ENCODE measurements at regions not wholly inside any gene's neighbourhood (a gene's known extent, or its start where the extent isn't known, plus 50 kb on each side); places are given as distances from the start of the nearest gene placed in this dataset.
"Not testable (repeated sequence)": the region's sequence is repeated elsewhere in the genome, so short reads cannot be mapped to it uniquely, and the experiment has no call there.

DNA sequence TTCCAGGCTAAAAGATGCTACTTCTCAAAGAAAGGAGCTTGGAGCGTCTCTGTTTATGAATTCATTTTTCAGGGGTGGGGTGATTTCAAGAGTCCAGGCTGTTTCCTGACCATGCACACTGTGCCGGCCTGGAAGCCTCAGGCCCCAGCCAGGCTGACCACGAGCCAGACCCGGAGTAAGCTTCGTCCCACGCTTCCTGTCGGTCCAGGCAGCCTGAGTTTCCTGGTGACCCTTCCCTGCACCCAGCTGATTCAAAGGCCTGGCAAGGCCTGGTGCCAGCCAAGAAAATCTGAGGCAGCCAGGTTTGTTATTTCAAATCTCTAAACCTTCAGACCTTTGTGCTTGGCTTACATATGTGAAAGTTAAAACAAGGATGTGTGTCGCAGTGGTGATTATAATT is 62.1 kb upstream of the SMURF2 start:
- TF ChIP-seq ZFP3 (CRISPR knock-in tag; IDR thresholded peaks at IDR 0.05): peak; percentile 84; the same call in 1 of the 2 replicates
- TF ChIP-seq OSR1 (CRISPR knock-in tag; IDR thresholded peaks at IDR 0.05): 0 out of 2 replicates have a peak, but pooled peaks have one; percentile 25
- TF ChIP-seq, protein P1, sequence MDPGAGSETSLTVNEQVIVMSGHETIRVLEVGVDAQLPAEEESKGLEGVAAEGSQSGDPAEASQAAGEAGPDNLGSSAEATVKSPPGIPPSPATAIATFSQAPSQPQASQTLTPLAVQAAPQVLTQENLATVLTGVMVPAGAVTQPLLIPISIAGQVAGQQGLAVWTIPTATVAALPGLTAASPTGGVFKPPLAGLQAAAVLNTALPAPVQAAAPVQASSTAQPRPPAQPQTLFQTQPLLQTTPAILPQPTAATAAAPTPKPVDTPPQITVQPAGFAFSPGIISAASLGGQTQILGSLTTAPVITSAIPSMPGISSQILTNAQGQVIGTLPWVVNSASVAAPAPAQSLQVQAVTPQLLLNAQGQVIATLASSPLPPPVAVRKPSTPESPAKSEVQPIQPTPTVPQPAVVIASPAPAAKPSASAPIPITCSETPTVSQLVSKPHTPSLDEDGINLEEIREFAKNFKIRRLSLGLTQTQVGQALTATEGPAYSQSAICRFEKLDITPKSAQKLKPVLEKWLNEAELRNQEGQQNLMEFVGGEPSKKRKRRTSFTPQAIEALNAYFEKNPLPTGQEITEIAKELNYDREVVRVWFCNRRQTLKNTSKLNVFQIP (CRISPR knock-in tag; IDR thresholded peaks at IDR 0.05; ENCODE audit: borderline replicate concordance, low read depth): 0 out of 2 replicates have a peak, but pooled peaks have one; percentile 1
- peak; percentile 88; the same call in 1 of the 2 replicates for TF ChIP-seq CSDC2 (CRISPR knock-in tag; IDR thresholded peaks at IDR 0.05)
- ATAC-seq: peak; percentile 88

DNA sequence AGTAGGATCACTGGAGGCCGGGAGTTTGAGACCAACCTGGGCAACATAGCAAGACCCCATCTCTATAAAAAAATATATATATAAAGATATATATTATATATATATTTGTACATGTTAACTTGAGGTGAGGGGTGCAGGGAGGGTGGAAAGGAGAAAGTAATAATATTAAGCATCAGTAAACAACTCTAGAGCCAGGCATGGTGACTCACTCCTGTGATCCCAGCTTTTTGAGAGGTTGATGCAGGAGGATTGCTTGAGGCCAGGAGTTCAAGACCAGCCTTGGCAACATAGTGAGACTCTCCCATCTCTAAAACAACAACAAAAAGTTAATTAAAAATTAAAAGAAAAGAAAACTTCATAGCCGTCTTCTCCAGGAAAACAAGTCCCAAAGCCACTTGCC is 61.7 kb upstream of the SMURF2 start:
- TF ChIP-seq, protein P2, sequence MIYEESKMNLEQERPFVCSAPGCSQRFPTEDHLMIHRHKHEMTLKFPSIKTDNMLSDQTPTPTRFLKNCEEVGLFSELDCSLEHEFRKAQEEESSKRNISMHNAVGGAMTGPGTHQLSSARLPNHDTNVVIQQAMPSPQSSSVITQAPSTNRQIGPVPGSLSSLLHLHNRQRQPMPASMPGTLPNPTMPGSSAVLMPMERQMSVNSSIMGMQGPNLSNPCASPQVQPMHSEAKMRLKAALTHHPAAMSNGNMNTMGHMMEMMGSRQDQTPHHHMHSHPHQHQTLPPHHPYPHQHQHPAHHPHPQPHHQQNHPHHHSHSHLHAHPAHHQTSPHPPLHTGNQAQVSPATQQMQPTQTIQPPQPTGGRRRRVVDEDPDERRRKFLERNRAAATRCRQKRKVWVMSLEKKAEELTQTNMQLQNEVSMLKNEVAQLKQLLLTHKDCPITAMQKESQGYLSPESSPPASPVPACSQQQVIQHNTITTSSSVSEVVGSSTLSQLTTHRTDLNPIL (CRISPR knock-in tag; IDR thresholded peaks at IDR 0.05; ENCODE audit: low read depth): no peak
- TF ChIP-seq SNAI2 (CRISPR knock-in tag; IDR thresholded peaks at IDR 0.05) (no peak), ZNF70 (CRISPR knock-in tag; IDR thresholded peaks at IDR 0.05) (no peak), ZFP30 (CRISPR knock-in tag; IDR thresholded peaks at IDR 0.05) (no peak), BACH2 (CRISPR knock-in tag; IDR thresholded peaks at IDR 0.05; ENCODE audit: borderline replicate concordance) (no peak), PPARA (CRISPR knock-in tag; IDR thresholded peaks at IDR 0.05; ENCODE audit: borderline replicate concordance) (no peak), ZNF565 (CRISPR knock-in tag; conservative IDR thresholded peaks at IDR 0.05; ENCODE audit: low read depth) (no peak), ZNF8 (CRISPR knock-in tag; IDR thresholded peaks at IDR 0.05) (no peak), CSDC2 (CRISPR knock-in tag; IDR thresholded peaks at IDR 0.05) (no peak), TOX (CRISPR knock-in tag; IDR thresholded peaks at IDR 0.05; ENCODE audit: borderline replicate concordance) (no peak), ZFP3 (CRISPR knock-in tag; IDR thresholded peaks at IDR 0.05) (no peak), GLIS3 (CRISPR knock-in tag; IDR thresholded peaks at IDR 0.05) (no peak), RARB (CRISPR knock-in tag; IDR thresholded peaks at IDR 0.05) (no peak), OSR1 (CRISPR knock-in tag; IDR thresholded peaks at IDR 0.05) (no peak), ARNTL (CRISPR knock-in tag; IDR thresholded peaks at IDR 0.05; ENCODE audit: borderline replicate concordance, low read depth) (no peak)
- TF ChIP-seq, protein P1 (CRISPR knock-in tag; IDR thresholded peaks at IDR 0.05; ENCODE audit: borderline replicate concordance, low read depth): no peak
- TF ChIP-seq, protein P3, sequence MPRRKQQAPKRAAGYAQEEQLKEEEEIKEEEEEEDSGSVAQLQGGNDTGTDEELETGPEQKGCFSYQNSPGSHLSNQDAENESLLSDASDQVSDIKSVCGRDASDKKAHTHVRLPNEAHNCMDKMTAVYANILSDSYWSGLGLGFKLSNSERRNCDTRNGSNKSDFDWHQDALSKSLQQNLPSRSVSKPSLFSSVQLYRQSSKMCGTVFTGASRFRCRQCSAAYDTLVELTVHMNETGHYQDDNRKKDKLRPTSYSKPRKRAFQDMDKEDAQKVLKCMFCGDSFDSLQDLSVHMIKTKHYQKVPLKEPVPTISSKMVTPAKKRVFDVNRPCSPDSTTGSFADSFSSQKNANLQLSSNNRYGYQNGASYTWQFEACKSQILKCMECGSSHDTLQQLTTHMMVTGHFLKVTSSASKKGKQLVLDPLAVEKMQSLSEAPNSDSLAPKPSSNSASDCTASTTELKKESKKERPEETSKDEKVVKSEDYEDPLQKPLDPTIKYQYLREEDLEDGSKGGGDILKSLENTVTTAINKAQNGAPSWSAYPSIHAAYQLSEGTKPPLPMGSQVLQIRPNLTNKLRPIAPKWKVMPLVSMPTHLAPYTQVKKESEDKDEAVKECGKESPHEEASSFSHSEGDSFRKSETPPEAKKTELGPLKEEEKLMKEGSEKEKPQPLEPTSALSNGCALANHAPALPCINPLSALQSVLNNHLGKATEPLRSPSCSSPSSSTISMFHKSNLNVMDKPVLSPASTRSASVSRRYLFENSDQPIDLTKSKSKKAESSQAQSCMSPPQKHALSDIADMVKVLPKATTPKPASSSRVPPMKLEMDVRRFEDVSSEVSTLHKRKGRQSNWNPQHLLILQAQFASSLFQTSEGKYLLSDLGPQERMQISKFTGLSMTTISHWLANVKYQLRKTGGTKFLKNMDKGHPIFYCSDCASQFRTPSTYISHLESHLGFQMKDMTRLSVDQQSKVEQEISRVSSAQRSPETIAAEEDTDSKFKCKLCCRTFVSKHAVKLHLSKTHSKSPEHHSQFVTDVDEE (CRISPR knock-in tag; IDR thresholded peaks at IDR 0.05): no peak
- TF ChIP-seq, protein P4, sequence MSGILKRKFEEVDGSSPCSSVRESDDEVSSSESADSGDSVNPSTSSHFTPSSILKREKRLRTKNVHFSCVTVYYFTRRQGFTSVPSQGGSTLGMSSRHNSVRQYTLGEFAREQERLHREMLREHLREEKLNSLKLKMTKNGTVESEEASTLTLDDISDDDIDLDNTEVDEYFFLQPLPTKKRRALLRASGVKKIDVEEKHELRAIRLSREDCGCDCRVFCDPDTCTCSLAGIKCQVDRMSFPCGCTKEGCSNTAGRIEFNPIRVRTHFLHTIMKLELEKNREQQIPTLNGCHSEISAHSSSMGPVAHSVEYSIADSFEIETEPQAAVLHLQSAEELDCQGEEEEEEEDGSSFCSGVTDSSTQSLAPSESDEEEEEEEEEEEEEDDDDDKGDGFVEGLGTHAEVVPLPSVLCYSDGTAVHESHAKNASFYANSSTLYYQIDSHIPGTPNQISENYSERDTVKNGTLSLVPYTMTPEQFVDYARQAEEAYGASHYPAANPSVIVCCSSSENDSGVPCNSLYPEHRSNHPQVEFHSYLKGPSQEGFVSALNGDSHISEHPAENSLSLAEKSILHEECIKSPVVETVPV (CRISPR knock-in tag; IDR thresholded peaks at IDR 0.05): no peak
- TF ChIP-seq, protein P5, sequence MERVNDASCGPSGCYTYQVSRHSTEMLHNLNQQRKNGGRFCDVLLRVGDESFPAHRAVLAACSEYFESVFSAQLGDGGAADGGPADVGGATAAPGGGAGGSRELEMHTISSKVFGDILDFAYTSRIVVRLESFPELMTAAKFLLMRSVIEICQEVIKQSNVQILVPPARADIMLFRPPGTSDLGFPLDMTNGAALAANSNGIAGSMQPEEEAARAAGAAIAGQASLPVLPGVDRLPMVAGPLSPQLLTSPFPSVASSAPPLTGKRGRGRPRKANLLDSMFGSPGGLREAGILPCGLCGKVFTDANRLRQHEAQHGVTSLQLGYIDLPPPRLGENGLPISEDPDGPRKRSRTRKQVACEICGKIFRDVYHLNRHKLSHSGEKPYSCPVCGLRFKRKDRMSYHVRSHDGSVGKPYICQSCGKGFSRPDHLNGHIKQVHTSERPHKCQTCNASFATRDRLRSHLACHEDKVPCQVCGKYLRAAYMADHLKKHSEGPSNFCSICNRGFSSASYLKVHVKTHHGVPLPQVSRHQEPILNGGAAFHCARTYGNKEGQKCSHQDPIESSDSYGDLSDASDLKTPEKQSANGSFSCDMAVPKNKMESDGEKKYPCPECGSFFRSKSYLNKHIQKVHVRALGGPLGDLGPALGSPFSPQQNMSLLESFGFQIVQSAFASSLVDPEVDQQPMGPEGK (CRISPR knock-in tag; IDR thresholded peaks at IDR 0.05; ENCODE audit: borderline replicate concordance): no peak
- ATAC-seq: no peak

DNA sequence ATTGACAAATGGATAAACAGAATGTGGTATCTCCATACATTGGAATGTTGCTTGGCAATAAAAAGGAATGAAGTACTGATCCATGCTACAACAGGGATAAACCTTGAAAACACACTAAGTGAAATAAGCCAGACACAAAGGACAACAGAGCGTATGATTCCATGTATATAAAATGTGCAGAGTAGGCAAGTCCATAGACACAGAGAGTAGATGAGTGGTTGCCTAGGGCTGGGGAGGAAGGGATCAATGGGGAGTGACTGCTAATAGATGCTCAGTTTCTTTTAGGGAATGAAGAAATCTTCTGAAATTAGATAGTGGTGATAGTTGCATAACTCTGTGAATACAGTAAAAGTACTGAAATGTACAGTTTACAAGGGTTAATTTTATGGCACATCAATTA is 59.4 kb upstream of the SMURF2 start:
- ATAC-seq: peak; percentile 37; the same call in 2 of the 3 replicates

DNA sequence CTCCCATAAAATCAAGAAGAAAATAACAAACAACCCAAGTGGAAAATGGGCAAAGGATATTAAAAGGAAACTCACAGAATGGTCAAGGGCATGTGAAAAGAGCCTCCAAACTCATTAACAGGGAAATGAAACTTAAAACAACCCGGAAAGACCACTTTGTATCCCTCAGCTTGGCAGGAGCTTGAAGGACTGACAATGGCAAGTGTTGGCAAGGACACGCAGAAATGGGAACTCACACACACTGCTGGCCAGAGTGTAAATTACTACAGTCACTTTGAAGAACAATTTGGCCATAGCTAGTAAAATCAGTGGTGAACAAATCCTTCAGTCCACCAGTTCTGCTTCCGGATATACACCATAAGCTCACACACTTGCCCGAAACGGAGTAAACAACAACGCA is 58.1 kb upstream of the SMURF2 start:
- not testable (repeated sequence) for ATAC-seq

DNA sequence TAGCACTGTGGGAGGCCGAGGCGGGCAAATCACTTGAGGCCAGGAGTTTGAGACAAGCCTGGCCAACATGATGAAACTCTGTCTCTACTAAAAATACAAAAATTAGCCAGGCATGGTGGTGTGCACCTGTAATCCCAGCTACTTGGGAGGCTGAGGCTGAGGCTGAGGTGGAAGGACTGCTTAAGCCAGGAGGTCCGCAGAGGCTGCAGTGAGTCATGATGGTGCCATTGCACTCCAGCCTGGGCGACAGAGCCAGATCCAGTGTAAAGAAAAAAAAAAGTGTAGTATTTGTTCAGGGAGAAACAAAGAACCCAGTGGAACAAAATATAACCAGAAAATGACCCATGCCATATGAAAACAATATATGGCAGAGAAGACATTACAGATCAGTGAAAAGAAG is 57.4 kb upstream of the SMURF2 start:
- ATAC-seq: not testable (repeated sequence)

DNA sequence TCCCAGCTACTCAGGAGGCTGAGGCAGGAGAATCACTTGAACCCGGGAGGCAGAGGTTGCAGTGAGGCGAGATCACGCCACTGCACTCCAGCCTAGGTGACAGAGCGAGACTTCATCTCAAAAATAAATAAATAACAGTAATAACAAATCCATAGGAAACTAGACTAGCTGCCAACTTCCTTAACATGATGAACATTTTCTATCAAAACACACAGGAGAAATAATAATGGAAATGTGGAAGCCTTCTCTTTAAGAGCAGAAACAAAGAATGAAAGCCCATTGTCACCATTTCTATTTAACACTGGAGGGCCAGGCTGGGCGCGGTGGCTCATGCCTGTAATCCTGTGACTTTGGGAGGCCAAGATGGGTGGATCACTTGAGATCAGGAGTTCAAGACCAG is 56.7 kb upstream of the SMURF2 start:
- ATAC-seq: not testable (repeated sequence)

Measured in SK-N-SH treated with all-trans-retinoic acid at 6 μM for 48 hours (cell line).